Astrocyte (in vitro differentiated cells and primary cell): ENCODE measurements at regions not wholly inside any gene's neighbourhood (a gene's known extent, or its start where the extent isn't known, plus 50 kb on each side); places are given as distances from the start of the nearest gene placed in this dataset.

Experiments
- DNase-seq: peaks from one replicate; pipeline ENCODE4 v3.0.0-alpha.2; 2010; ENCODE audit warnings: low read depth
- FAIRE-seq: peaks from 2 replicates; lab custom pipeline; 2011; peaks lifted over from hg19 to GRCh38; lab: Jason Lieb, UNC
- H2AFZ ChIP-seq: 2 replicates; pipeline ENCODE4 v1.6.0; 2012; ENCODE audit warnings: low read depth, low read length, inconsistent platforms
- H3K27ac ChIP-seq: 2 replicates; pipeline ENCODE4 v1.5.1; 2011; ENCODE audit warnings: low read depth, low read length, inconsistent platforms
- H3K27me3 ChIP-seq: 2 replicates; pipeline ENCODE4 v1.6.0; 2011; ENCODE audit warnings: low read length, inconsistent platforms; ENCODE audit not compliant: insufficient read depth
- H3K36me3 ChIP-seq: 2 replicates; pipeline ENCODE4 v1.5.1; 2011; ENCODE audit warnings: low read length, inconsistent platforms; ENCODE audit not compliant: insufficient read depth
- H3K4me1 ChIP-seq: 2 replicates; pipeline ENCODE4 v1.5.1; 2011; ENCODE audit warnings: low read length, inconsistent platforms; ENCODE audit not compliant: insufficient read depth
- H3K4me2 ChIP-seq: 2 replicates; pipeline ENCODE4 v1.6.0; 2012; ENCODE audit warnings: low read length, inconsistent platforms
- H3K4me3 ChIP-seq: 2 replicates; pipeline ENCODE4 v1.5.1; 2011; ENCODE audit warnings: low read depth, mild to moderate bottlenecking, low read length, inconsistent platforms; ENCODE audit not compliant: insufficient read depth
- H3K79me2 ChIP-seq: 2 replicates; pipeline ENCODE4 v1.6.0; 2012; ENCODE audit warnings: mild to moderate bottlenecking, low read length, inconsistent platforms; ENCODE audit not compliant: insufficient read depth
- H3K9ac ChIP-seq: 2 replicates; pipeline ENCODE4 v1.6.0; 2012; ENCODE audit warnings: mild to moderate bottlenecking, low read length, inconsistent platforms
- H3K9me3 ChIP-seq: 2 replicates; pipeline ENCODE4 v1.5.1; 2012; ENCODE audit warnings: low read depth, mild to moderate bottlenecking, low read length, inconsistent platforms; ENCODE audit not compliant: insufficient read depth
- H4K20me1 ChIP-seq: 2 replicates; pipeline ENCODE4 v1.6.0; 2012; ENCODE audit warnings: low read length, inconsistent platforms; ENCODE audit not compliant: insufficient read depth
- H3K27ac Mint-ChIP-seq: one replicate; pipeline ENCODE4 v1.8.0; 2021; ENCODE audit warnings: mild to moderate bottlenecking, mixed read lengths; ENCODE audit not compliant: unreplicated experiment
- H3K27me3 Mint-ChIP-seq: one replicate; pipeline ENCODE4 v1.8.0; 2021; ENCODE audit warnings: low read depth, mixed read lengths; ENCODE audit not compliant: unreplicated experiment
- H3K36me3 Mint-ChIP-seq: one replicate; pipeline ENCODE4 v1.8.0; 2021; ENCODE audit warnings: low read depth, mixed read lengths; ENCODE audit not compliant: unreplicated experiment
- H3K4me1 Mint-ChIP-seq: one replicate; pipeline ENCODE4 v1.8.0; 2021; ENCODE audit warnings: low read depth, mixed read lengths; ENCODE audit not compliant: unreplicated experiment
- H3K4me3 Mint-ChIP-seq: one replicate; pipeline ENCODE4 v1.8.0; 2021; ENCODE audit warnings: mild to moderate bottlenecking, moderate library complexity, mixed read lengths; ENCODE audit not compliant: unreplicated experiment
- H3K9me3 Mint-ChIP-seq: one replicate; pipeline ENCODE4 v1.8.0; 2021; ENCODE audit warnings: mild to moderate bottlenecking, mixed read lengths; ENCODE audit not compliant: unreplicated experiment
- EZH2 ChIP-seq: IDR thresholded peaks from 2 replicates; pipeline ENCODE4 v1.6.1; 2012; ENCODE audit warnings: mild to moderate bottlenecking, low read length, inconsistent platforms; ENCODE audit not compliant: insufficient read depth
- TF ChIP-seq, protein P1 (sequence below): IDR thresholded peaks from 2 replicates; pipeline ENCODE4 v1.5.1; 2011; ENCODE audit warnings: low read depth, mild to moderate bottlenecking, inconsistent platforms, low read length, moderate library complexity; ENCODE audit not compliant: insufficient read depth

DNA sequence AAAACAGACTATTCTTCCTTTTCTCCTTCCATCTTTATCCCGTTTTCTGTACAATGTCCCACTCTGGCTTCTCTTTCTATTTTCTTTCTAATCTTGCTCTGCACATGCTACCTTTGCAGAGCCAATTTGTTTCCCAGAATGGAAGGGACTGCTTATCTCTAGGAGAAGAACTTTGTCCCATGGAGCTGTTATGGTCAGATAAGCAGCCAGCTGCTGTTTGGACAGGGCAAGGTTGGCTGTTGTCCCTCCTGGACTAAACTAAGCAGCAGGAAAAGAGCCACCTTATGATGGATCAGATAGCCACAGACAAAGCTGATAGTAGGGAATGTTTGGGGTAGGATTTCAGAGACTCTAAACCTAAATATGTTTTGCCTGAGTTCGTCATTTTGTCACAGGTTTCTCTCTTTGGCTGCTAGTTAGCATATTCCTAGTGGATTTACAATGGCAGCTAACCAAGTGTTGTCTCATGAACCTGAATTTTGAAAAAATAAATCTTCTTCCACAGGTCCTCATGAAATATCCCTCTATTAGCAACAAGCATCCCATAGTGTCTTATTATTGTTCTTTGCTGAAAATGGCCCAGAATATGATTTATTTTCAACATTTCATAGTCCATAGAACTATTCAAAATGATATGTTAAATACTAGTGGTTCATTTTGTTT lies 262.8 kb downstream of the SLC16A7 start:
- Mint-ChIP-seq H3K27ac (no peak overlapping the region), H3K9me3 (peaks cover 9% of the 10 kb centered on the region), H3K27me3 (no peaks in the 10 kb centered on the region), H3K4me1 (no peaks in the 10 kb centered on the region), H3K4me3 (no peak overlapping the region), H3K36me3 (no peaks in the 10 kb centered on the region)
- FAIRE-seq = no peak
- Histone ChIP-seq H3K4me3 (no peak overlapping the region), H3K27me3 (no peaks in the 10 kb centered on the region), H3K9ac (no peak overlapping the region), H3K36me3 (no peaks in the 10 kb centered on the region), H2AFZ (no peak overlapping the region), H3K4me1 (no peaks in the 10 kb centered on the region), H3K4me2 (no peak overlapping the region), H4K20me1 (no peaks in the 10 kb centered on the region), H3K79me2 (no peaks in the 10 kb centered on the region), H3K27ac (no peak overlapping the region), H3K9me3 (no peaks in the 10 kb centered on the region)
- DNase-seq = no peak
- TF ChIP-seq, protein P1, sequence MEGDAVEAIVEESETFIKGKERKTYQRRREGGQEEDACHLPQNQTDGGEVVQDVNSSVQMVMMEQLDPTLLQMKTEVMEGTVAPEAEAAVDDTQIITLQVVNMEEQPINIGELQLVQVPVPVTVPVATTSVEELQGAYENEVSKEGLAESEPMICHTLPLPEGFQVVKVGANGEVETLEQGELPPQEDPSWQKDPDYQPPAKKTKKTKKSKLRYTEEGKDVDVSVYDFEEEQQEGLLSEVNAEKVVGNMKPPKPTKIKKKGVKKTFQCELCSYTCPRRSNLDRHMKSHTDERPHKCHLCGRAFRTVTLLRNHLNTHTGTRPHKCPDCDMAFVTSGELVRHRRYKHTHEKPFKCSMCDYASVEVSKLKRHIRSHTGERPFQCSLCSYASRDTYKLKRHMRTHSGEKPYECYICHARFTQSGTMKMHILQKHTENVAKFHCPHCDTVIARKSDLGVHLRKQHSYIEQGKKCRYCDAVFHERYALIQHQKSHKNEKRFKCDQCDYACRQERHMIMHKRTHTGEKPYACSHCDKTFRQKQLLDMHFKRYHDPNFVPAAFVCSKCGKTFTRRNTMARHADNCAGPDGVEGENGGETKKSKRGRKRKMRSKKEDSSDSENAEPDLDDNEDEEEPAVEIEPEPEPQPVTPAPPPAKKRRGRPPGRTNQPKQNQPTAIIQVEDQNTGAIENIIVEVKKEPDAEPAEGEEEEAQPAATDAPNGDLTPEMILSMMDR = no peak
- no peak for TF ChIP-seq EZH2

DNA sequence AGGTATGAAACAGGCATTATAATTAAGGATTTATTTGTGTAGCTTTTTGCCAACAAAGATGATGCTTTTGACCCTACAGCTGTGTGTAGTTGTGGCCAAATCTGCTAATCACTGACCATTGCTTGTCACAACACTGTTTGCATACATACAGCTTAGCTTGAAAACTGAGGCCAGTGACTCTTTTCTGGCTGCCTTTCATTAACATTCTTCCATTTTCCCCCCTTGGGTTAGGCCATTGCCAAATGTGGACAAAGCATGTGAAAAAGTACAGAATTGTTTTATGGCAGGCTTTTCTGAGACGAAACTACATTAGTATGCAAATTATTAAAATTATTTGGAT lies 263.3 kb downstream of the SLC16A7 start:
- H4K20me1 ChIP-seq = no peaks in the 10 kb centered on the region

DNA sequence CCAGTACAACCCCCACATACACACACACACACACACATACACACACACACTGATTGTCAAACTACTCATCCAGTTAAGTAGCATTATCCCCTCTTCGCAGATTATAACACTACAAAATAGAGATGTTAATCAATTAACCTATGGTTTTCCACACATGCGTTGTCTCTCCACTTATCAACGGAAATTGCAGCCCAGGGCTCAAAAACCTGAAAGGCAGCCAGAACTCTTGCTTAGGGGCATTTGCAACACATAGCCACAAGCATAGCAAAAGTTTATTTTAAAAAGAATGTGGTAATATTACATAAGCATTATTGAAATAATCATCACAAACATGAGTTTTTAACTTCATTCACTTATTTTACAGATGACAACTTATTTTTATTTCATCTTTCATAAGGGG lies 265.8 kb downstream of the SLC16A7 start:
- Mint-ChIP-seq H3K27me3 (no peaks in the 10 kb centered on the region), H3K36me3 (no peaks in the 10 kb centered on the region), H3K9me3 (peaks cover 9% of the 10 kb centered on the region), H3K27ac (no peak overlapping the region), H3K4me3 (no peak overlapping the region), H3K4me1 (no peaks in the 10 kb centered on the region)
- Histone ChIP-seq H3K9me3 (no peaks in the 10 kb centered on the region), H3K27ac (no peak overlapping the region), H4K20me1 (no peaks in the 10 kb centered on the region), H3K79me2 (no peaks in the 10 kb centered on the region), H3K9ac (no peak overlapping the region), H3K4me3 (no peak overlapping the region), H2AFZ (no peak overlapping the region), H3K4me2 (no peak overlapping the region), H3K4me1 (no peaks in the 10 kb centered on the region), H3K36me3 (no peaks in the 10 kb centered on the region), H3K27me3 (no peaks in the 10 kb centered on the region)
- FAIRE-seq (no peak), DNase-seq (no peak)
- no peak for TF ChIP-seq EZH2
- TF ChIP-seq, protein P1 = no peak

More for the DNA sequence above, 263.3 kb downstream of the SLC16A7 start:
- no peaks in the 10 kb centered on the region for H3K4me1 Mint-ChIP-seq
- DNase-seq (no peak), FAIRE-seq (no peak)
- no peaks in the 10 kb centered on the region for H3K36me3 Mint-ChIP-seq
- Histone ChIP-seq H3K27me3 (no peaks in the 10 kb centered on the region), H3K79me2 (no peaks in the 10 kb centered on the region), H3K4me1 (no peaks in the 10 kb centered on the region), H3K9ac (no peak overlapping the region), H3K4me3 (no peak overlapping the region), H3K36me3 (no peaks in the 10 kb centered on the region), H3K27ac (no peak overlapping the region), H3K4me2 (no peak overlapping the region), H2AFZ (no peak overlapping the region), H3K9me3 (no peaks in the 10 kb centered on the region)
- H3K27ac Mint-ChIP-seq = no peak overlapping the region
- no peaks in the 10 kb centered on the region for H3K27me3 Mint-ChIP-seq
- peaks cover 9% of the 10 kb centered on the region for H3K9me3 Mint-ChIP-seq
- no peak overlapping the region for H3K4me3 Mint-ChIP-seq
- no peak for TF ChIP-seq EZH2
- TF ChIP-seq, protein P1 = no peak
